ENCODE measurements at regions not wholly inside any gene's neighbourhood (a gene's known extent, or its start where the extent isn't known, plus 50 kb on each side); places are given as distances from the start of the nearest gene placed in this dataset.

GRCh38 chr13:89474432-89474831 is 1803.3 kb downstream of the SLITRK5 start:
- TF ChIP-seq CTCF (IDR thresholded peaks at IDR 0.05) (no peak), FOXK1 (CRISPR knock-in tag; IDR thresholded peaks at IDR 0.05) (no peak), GABPB1 (CRISPR knock-in tag; IDR thresholded peaks at IDR 0.05) (no peak), SP1 (CRISPR knock-in tag; conservative IDR thresholded peaks at IDR 0.05) (no peak), ATF2 (CRISPR knock-in tag; IDR thresholded peaks at IDR 0.05; ENCODE audit: borderline replicate concordance, low read depth) (no peak), USF1 (CRISPR knock-in tag; IDR thresholded peaks at IDR 0.05) (no peak), E2F5 (CRISPR knock-in tag; IDR thresholded peaks at IDR 0.05) (no peak), IRF2 (CRISPR knock-in tag; IDR thresholded peaks at IDR 0.05; ENCODE audit: borderline replicate concordance, low read depth) (no peak)
